GM20000 (cell line): ENCODE measurements at regions not wholly inside any gene's neighbourhood (a gene's known extent, or its start where the extent isn't known, plus 50 kb on each side); places are given as distances from the start of the nearest gene placed in this dataset.

Experiments
- DNase-seq: peaks from one replicate; pipeline ENCODE4 v3.0.0; 2012; ENCODE audit warnings: low spot score
- CTCF ChIP-seq: IDR thresholded peaks from 2 replicates; pipeline ENCODE4 v1.5.1; 2012; ENCODE audit warnings: mild to moderate bottlenecking, control low read depth; ENCODE audit errors: extremely low read depth, missing control alignments

- DNase-seq, result no peak
- TF ChIP-seq CTCF, result no peak
Observed at GRCh38 chr12:69061574-69061973, 128.6 kb upstream of the CPM start.

DNA sequence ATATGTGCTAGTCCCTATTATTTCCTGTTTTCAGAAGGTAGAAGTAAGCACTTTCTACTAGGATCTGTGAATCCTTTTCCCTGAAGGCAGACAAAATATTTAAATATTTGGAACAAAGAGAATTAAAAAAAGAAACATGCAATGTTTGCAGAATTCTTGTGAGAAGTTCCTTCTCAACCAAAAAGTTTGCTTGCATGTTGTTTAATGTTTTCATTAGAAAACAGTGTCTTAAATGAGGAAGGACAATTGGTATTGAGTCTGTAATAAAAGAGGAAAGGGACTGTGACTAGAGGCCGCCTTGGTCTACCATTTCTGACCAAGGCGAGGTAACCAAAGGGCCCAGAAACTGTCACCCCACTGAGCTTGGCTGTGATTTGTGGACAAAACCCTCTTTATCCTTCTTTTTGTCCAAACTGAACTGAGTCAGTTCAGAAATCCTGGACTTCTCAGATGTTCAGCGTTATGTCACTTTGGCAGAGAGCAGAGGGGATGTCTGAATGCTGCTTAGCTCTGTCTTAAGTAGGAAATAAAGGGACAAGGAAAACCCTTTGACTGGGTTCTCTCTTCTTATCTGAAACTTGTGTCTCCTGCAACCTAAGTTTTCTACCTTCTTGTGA, 129.8 kb upstream of the CPM start:
- DNase-seq, result no peak
- no peak for TF ChIP-seq CTCF

DNA sequence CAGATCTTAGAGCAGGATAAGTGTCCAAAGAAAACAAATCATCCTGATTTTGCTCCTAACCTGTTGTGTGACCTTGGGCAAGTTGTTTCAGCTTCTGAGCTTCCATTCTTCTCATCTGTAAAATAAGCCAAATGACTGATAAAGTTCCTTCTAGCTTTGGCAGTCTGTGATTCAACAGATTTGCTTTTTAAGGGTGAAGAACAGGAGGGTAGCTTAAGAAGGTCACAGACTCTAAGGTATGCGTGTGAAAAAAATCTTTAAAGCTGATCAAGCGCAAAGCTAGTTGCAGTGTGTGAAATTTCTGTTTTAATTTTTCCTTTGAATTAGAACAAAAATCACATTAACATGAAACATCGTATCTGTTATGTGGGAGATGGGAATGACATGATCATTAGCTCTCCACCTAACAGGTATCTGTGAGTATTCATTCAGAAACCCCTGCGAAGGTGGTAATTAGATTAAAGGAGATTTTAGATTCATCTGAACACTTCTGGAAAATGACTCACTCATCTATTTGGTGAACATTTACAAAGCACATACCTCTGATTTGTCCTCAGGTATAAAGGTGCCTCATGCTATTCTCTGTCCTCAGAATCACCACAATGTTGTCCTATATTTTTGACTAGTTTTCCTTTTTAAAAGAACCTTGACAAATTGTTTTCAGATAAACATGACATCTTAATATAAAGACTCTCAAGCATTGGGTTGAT, 131.9 kb upstream of the CPM start:
- no peak for DNase-seq
- TF ChIP-seq CTCF, result no peak

DNA sequence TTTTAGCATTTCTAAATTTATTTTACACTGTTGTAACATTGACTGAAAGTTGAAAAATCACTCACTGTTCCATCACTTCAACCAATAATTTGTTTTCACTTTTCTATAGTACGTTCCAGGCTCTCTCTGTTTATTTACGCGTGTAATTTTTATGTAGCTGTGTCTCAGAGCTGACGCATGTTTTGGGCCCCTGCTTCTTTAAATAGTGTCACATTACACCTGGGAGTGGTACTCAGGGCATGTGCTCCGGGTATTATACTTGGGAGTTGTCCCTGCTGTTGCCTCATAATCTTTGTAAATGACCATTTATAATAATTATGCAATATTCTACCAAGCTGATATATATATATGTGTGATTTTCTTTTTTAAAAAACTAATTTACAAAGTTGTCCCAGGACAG, 132.8 kb upstream of the CPM start:
- TF ChIP-seq CTCF, result no peak
- DNase-seq, result no peak

- DNase-seq, result no peak
- TF ChIP-seq CTCF, result no peak
Observed at GRCh38 chr12:69066492-69067373, 133.8 kb upstream of the CPM start.

DNA sequence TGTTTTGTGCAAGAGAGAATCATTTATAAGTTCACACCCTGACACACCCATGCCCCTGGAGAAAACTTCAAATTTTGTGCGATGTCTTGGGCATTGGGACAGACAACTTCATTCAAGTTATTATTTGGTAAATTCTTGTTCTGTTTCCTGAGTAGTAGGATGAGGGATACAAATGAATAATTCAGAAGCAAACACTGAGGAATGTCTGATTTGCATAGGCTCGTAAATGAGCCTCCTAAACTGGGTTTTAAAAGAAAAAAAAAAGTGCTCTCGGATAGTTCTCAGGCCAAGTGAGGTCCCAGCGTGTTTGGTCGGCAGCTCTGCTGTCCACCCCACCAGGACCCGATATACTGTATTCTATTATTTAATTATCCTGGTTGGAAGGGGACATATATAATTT, 134.7 kb upstream of the CPM start:
- TF ChIP-seq CTCF, result no peak
- DNase-seq, result no peak

GRCh38 chr12:69068448-69068847, 135.5 kb upstream of the CPM start:
- no peak for TF ChIP-seq CTCF

More at GRCh38 chr12:69068448-69068847, 135.5 kb upstream of the CPM start:
- DNase-seq, result no peak
